Neural crest cell (in vitro differentiated cells): ENCODE measurements at regions not wholly inside any gene's neighbourhood (a gene's known extent, or its start where the extent isn't known, plus 50 kb on each side); places are given as distances from the start of the nearest gene placed in this dataset.

Source experiments
- DNase-seq: peaks from one replicate; pipeline ENCODE4 v3.0.0; 2021; ENCODE audit warnings: low read depth, mixed read lengths, low spot score
- H3K27ac Mint-ChIP-seq: one replicate; pipeline ENCODE4 v1.8.0; 2021; ENCODE audit warnings: mild to moderate bottlenecking, mixed read lengths; ENCODE audit not compliant: unreplicated experiment
- H3K27me3 Mint-ChIP-seq: 2 replicates; pipeline ENCODE4 v1.8.0; 2021; ENCODE audit warnings: low read depth, mild to moderate bottlenecking, mixed read lengths
- H3K36me3 Mint-ChIP-seq: 2 replicates; pipeline ENCODE4 v1.8.0; 2021; ENCODE audit warnings: low read depth, mild to moderate bottlenecking, mixed read lengths
- H3K4me1 Mint-ChIP-seq: 2 replicates; pipeline ENCODE4 v1.8.0; 2021; ENCODE audit warnings: mixed read lengths
- H3K4me3 Mint-ChIP-seq: one replicate; pipeline ENCODE4 v1.8.0; 2021; ENCODE audit warnings: mild to moderate bottlenecking, mixed read lengths
- H3K9me3 Mint-ChIP-seq: 2 replicates; pipeline ENCODE4 v1.8.0; 2021; ENCODE audit warnings: mixed read lengths
- CTCF ChIP-seq: fragments of 200-600 bp; sonication (generic); conservative IDR thresholded peaks from 2 replicates; pipeline ENCODE4 v1.5.0; 2021; ENCODE audit warnings: antibody characterized with exemption, mild to moderate bottlenecking

DNA sequence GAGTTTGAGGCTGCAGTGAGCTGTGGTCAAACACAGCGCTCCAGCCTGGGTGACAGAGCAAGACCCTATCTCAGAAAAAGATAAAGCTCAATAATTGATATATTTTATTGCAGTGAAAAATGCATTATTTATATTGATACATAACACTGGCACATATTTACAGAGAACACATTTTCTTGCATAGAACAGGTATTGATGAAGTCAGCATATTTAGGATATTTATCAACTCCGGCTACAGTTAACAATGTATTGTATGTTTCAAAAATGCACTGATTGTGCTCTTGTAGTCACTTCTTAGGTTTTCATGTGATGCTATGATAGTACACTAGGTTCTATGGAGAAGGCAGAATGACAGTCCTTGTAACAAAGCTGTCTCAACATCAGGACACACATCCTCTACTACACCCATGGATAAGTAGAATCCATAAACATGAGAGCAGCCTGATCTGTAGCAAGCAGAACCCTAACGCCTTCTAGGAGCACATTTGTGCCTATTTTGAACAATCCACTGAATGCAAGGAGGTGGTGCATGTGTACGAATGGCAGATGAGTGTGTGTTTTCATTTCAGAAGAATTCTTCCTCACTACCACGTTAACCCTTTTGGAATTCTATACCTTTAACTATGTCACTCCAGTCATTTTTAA is 586.1 kb upstream of the CELF2 start:
- TF ChIP-seq CTCF = no peak
- H3K4me1 Mint-ChIP-seq = peaks cover 10% of the 10 kb centered on the region

DNA sequence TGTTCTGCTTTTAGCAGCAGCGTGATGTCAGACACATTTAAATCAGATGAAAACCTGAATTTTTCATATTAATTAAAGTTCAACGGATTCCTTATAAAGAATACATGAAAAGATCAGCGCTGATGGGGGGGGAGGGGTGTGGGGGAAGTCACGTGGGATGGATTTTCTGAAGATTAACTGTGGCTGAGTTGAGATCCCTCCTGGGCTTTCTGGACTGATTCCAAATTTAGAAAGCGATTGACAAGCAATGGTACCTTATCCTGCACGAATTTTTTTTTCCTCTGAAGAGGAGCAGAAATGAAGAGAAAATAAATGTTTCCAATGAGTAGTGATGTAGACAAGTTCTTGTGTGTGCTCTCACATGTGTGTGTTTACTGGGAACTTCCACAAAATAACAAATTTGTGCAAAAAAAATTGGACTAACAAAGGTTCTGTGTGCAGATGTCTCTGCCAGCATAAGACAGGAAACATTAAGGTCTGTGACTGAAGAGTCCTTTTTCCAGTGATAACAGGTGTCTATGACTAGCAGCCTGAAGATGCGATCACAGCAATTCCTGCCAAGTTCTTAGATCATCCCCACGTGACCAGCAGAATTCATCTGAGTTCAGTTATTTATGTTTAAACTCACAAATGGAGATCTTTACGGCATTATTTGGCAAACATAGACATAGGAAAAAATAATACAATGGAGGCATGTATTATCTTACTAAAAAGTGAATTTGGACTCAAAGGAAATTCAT is 585.2 kb upstream of the CELF2 start:
- H3K9me3 Mint-ChIP-seq = peaks cover 3% of the 10 kb centered on the region
- no peak overlapping the region for H3K4me3 Mint-ChIP-seq
- H3K36me3 Mint-ChIP-seq = peaks cover 3% of the 10 kb centered on the region
- H3K27ac Mint-ChIP-seq = no peak overlapping the region
- peaks cover 15% of the 10 kb centered on the region for H3K4me1 Mint-ChIP-seq
- H3K27me3 Mint-ChIP-seq = no peaks in the 10 kb centered on the region
- TF ChIP-seq CTCF = no peak
- no peak for DNase-seq

More for the DNA sequence above, 586.1 kb upstream of the CELF2 start:
- H3K27ac Mint-ChIP-seq = no peak overlapping the region
- DNase-seq = no peak
- H3K4me3 Mint-ChIP-seq = no peak overlapping the region
- H3K9me3 Mint-ChIP-seq = peaks cover 3% of the 10 kb centered on the region
- no peaks in the 10 kb centered on the region for H3K27me3 Mint-ChIP-seq
- H3K36me3 Mint-ChIP-seq = peaks cover 3% of the 10 kb centered on the region

DNA sequence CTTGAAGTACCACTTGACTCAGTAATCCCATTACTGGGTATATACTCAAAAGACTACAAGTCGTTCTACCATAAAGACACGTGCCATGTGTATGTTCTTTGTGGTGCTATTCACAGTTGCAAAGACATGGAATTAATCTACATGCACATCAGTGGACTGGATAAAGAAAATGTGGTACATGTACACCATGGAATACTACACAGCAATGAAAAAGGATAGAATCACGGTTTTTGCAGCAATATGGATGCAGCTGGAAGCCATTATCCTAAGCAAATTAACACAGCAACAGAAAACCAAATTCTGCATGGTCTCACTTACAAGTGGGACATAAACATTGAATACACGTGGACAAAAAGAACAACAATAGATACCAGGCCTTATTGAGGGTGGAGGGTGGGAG is 583.4 kb upstream of the CELF2 start:
- Mint-ChIP-seq H3K27me3 (no peaks in the 10 kb centered on the region), H3K4me1 (peaks cover 19% of the 10 kb centered on the region), H3K27ac (no peak overlapping the region), H3K36me3 (peaks cover 3% of the 10 kb centered on the region), H3K4me3 (no peak overlapping the region), H3K9me3 (peaks cover 3% of the 10 kb centered on the region)
- TF ChIP-seq CTCF = no peak
- no peak for DNase-seq

GRCh38 chr10:10437886-10438285 is 579.8 kb upstream of the CELF2 start:
- peaks cover 25% of the 10 kb centered on the region for H3K4me1 Mint-ChIP-seq
- H3K27ac Mint-ChIP-seq = no peak overlapping the region
- no peak for DNase-seq
- no peaks in the 10 kb centered on the region for H3K27me3 Mint-ChIP-seq
- H3K36me3 Mint-ChIP-seq = peaks cover 3% of the 10 kb centered on the region
- H3K4me3 Mint-ChIP-seq = no peak overlapping the region
- peaks cover 3% of the 10 kb centered on the region for H3K9me3 Mint-ChIP-seq
- TF ChIP-seq CTCF = no peak

GRCh38 chr10:10438335-10439100 is 579.2 kb upstream of the CELF2 start:
- TF ChIP-seq CTCF = no peak
- H3K4me3 Mint-ChIP-seq = no peak overlapping the region
- peaks cover 3% of the 10 kb centered on the region for H3K36me3 Mint-ChIP-seq
- no peak overlapping the region for H3K27ac Mint-ChIP-seq
- peaks cover 3% of the 10 kb centered on the region for H3K9me3 Mint-ChIP-seq
- no peak for DNase-seq
- peaks cover 24% of the 10 kb centered on the region for H3K4me1 Mint-ChIP-seq
- H3K27me3 Mint-ChIP-seq = no peaks in the 10 kb centered on the region
